Stimulated activated naive B cell treated with anti-CD40 and anti-IgM and Interleukin-4, amounts not matched to agents 10 μg/mL and 1 μg/mL and 100 μg/mL, for 72 hours (primary cell): ENCODE measurements at regions not wholly inside any gene's neighbourhood (a gene's known extent, or its start where the extent isn't known, plus 50 kb on each side); places are given as distances from the start of the nearest gene placed in this dataset.
"Not testable (repeated sequence)": the region's sequence is repeated elsewhere in the genome, so short reads cannot be mapped to it uniquely, and the experiment has no call there.

Experiments used
- ATAC-seq, 2 donors: fragments of 150-1000 bp; cut with Tn5 transposase; replicated peaks; 2 replicates each; pipeline ENCODE4 v1.10.0; 2021; ENCODE audit warnings: moderate library complexity in 1 of 2
- DNase-seq: peaks from one replicate; pipeline ENCODE4 v3.0.0; 2021
- H3K27ac Mint-ChIP-seq: one replicate; pipeline ENCODE4 v1.8.0; 2022; ENCODE audit warnings: mild to moderate bottlenecking, mixed read lengths
- H3K27me3 Mint-ChIP-seq, 2 donors: one replicate each; pipeline ENCODE4 v1.8.0; 2022; ENCODE audit warnings: mixed read lengths in 2 of 2
- H3K36me3 Mint-ChIP-seq, 2 donors: one replicate each; pipeline ENCODE4 v1.8.0; 2022; ENCODE audit warnings: mixed read lengths in 2 of 2, mild to moderate bottlenecking in 1 of 2
- H3K4me1 Mint-ChIP-seq, 2 donors: one replicate each; pipeline ENCODE4 v1.8.0; 2022; ENCODE audit warnings: mixed read lengths in 2 of 2, mild to moderate bottlenecking in 1 of 2
- H3K4me3 Mint-ChIP-seq, 2 donors: one replicate each; pipeline ENCODE4 v1.8.0; 2022; ENCODE audit warnings: mild to moderate bottlenecking in 2 of 2, mixed read lengths in 2 of 2, moderate library complexity in 1 of 2
- H3K9me3 Mint-ChIP-seq, 2 donors: one replicate each; pipeline ENCODE4 v1.8.0; 2022; ENCODE audit warnings: mixed read lengths in 2 of 2, mild to moderate bottlenecking in 1 of 2

- Mint-ChIP-seq H3K4me1 (no peaks in the 10 kb centered on the region), H3K27me3 (no peaks in the 10 kb centered on the region), H3K36me3 (no peaks in the 10 kb centered on the region), H3K4me3 (no peak overlapping the region), H3K27ac (no peak overlapping the region), H3K9me3 (no peaks in the 10 kb centered on the region)
- ATAC-seq (no peak), DNase-seq (no peak)
These were observed 1325.4 kb downstream of the PLA2G4A start for GRCh38 chr1:188154196-188154595.

GRCh38 chr1:188154761-188155160, 1326.0 kb downstream of the PLA2G4A start:
- no peaks in the 10 kb centered on the region for H3K27me3 Mint-ChIP-seq
- H3K4me3 Mint-ChIP-seq: no peak overlapping the region
- no peak for ATAC-seq
- no peak overlapping the region for H3K27ac Mint-ChIP-seq
- H3K36me3 Mint-ChIP-seq: no peaks in the 10 kb centered on the region
- DNase-seq: no peak
- H3K4me1 Mint-ChIP-seq: no peaks in the 10 kb centered on the region
- H3K9me3 Mint-ChIP-seq: no peaks in the 10 kb centered on the region

DNA sequence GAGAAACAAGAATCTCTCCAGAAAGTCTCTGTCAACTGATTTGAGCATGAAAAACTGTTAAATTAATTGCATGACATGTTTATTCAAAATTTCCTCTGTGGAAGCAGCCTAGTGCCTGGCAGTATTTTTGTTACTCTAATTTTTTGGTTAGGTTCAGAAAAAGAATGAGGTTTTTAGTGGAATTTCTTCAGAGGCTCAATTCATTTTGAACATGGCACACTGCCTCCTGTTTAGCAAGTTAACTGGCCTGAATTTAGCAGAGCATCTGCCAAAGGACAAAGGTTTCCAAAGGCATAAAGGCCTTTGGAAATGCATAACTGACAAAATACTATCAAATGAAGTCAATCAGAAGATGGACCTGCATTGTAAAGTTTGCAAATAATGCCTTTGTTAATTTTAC, 1326.5 kb downstream of the PLA2G4A start:
- ATAC-seq (no peak), DNase-seq (no peak)
- H3K9me3 Mint-ChIP-seq: no peaks in the 10 kb centered on the region
- H3K27ac Mint-ChIP-seq: no peak overlapping the region
- no peaks in the 10 kb centered on the region for H3K4me1 Mint-ChIP-seq
- no peaks in the 10 kb centered on the region for H3K27me3 Mint-ChIP-seq
- no peaks in the 10 kb centered on the region for H3K36me3 Mint-ChIP-seq
- no peak overlapping the region for H3K4me3 Mint-ChIP-seq

DNA sequence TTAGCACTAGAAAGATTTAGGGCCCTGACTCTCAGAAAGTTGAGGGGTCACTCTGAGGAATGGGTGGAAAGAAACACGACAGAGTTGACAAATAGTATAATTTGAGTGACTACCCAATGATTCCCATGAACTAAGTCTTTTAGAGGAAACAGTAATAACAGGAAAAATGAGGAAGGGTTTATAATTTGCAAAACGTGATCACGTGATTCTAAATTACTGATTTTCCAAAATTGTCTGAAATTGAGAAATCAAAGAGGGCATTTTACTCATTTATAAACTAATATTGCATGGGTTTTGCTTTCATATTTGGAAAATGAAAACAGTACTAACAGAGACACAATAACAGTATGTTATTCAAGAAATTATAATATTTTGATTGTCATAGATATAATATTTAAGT, 1335.7 kb downstream of the PLA2G4A start:
- no peak for DNase-seq
- Mint-ChIP-seq H3K27ac (no peak overlapping the region), H3K4me1 (no peaks in the 10 kb centered on the region), H3K9me3 (peaks cover 0 to 2% of the 10 kb centered on the region in 2 donors), H3K27me3 (no peaks in the 10 kb centered on the region), H3K4me3 (no peak overlapping the region), H3K36me3 (no peaks in the 10 kb centered on the region)
- ATAC-seq: no peak

DNA sequence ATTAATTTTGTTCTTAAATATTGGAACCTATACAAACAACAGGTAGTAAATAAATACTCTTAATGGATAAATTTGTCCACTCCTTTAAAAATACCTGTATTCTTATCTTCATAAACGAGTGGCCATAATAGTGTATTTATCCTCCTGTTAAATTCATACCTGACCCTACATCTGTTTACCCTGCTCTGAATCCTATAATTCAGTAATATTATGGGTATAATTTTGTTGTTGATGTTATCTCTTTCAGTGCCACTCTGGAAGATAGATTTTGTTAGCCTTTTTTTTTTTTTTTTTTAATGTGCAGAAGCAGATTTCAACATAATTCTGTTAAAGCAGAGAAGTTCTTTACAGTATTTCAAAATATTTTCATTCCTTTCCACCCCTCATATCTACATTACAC, 1337.9 kb downstream of the PLA2G4A start:
- H3K4me1 Mint-ChIP-seq: no peaks in the 10 kb centered on the region
- no peaks in the 10 kb centered on the region for H3K27me3 Mint-ChIP-seq
- H3K27ac Mint-ChIP-seq: no peak overlapping the region
- DNase-seq: no peak
- H3K36me3 Mint-ChIP-seq: no peaks in the 10 kb centered on the region
- H3K9me3 Mint-ChIP-seq: peaks cover 0 to 2% of the 10 kb centered on the region in 2 donors
- no peak for ATAC-seq
- H3K4me3 Mint-ChIP-seq: no peak overlapping the region

- Mint-ChIP-seq H3K27me3 (no peaks in the 10 kb centered on the region), H3K36me3 (no peaks in the 10 kb centered on the region), H3K9me3 (peaks cover 0 to 2% of the 10 kb centered on the region in 2 donors), H3K4me3 (no peak overlapping the region), H3K27ac (no peak overlapping the region), H3K4me1 (no peaks in the 10 kb centered on the region)
- DNase-seq (no peak), ATAC-seq (no peak)
These were observed 1341.2 kb downstream of the PLA2G4A start for GRCh38 chr1:188169971-188170370.

DNA sequence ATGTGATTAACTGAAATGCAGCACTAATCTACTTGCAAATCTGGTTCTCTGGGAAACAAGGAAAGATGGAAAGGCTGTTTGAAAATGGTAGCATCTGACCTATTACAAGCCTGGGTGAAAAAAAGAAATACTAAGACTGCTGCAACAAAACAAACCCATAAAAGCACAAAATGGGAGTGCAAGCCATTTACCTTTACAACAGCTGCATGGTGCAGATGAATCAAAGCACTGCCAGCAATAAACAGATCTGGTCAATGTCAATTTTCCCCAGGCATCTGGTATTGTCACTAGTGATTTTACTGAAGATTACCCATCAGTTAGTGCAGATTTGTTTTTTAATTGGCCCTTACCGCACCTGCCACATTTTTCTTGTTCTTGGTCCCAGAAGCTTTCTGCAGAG, 1341.7 kb downstream of the PLA2G4A start:
- Mint-ChIP-seq H3K27me3 (no peaks in the 10 kb centered on the region), H3K36me3 (no peaks in the 10 kb centered on the region), H3K4me1 (no peaks in the 10 kb centered on the region), H3K4me3 (no peak overlapping the region), H3K27ac (no peak overlapping the region), H3K9me3 (peaks cover 0 to 2% of the 10 kb centered on the region in 2 donors)
- ATAC-seq: no peak
- DNase-seq: no peak

DNA sequence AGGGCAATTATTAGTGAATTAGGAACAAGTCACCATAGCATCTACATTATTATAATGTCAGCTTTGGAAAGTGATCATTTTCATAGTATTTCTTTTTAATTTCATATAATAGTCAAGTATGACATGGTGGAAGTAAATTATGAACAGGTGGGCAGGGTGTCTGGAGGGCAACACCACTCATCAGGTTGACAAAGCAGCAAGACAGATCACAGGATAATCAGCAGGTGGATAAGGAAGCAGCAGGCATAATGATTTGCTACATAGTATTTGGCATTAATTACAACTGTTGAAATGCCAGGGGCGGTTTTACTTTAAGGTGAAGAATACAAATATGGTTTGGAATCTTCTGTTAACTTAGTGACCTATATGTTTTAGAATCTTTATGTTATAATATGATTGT, 1342.2 kb downstream of the PLA2G4A start:
- ATAC-seq (no peak), DNase-seq (no peak)
- Mint-ChIP-seq H3K27me3 (no peaks in the 10 kb centered on the region), H3K27ac (no peak overlapping the region), H3K4me1 (no peaks in the 10 kb centered on the region), H3K9me3 (peaks cover 0 to 2% of the 10 kb centered on the region in 2 donors), H3K36me3 (no peaks in the 10 kb centered on the region), H3K4me3 (no peak overlapping the region)

GRCh38 chr1:188182063-188182462, 1353.3 kb downstream of the PLA2G4A start:
- H3K36me3 Mint-ChIP-seq, H3K4me1 Mint-ChIP-seq, H3K27me3 Mint-ChIP-seq, DNase-seq, H3K27ac Mint-ChIP-seq, ATAC-seq, H3K4me3 Mint-ChIP-seq: not testable (repeated sequence)
- H3K9me3 Mint-ChIP-seq: peaks cover 3 to 10% of the 10 kb centered on the region in 2 donors

GRCh38 chr1:188188317-188188716, 1359.6 kb downstream of the PLA2G4A start:
- Mint-ChIP-seq H3K4me1 (no peaks in the 10 kb centered on the region), H3K27me3 (no peaks in the 10 kb centered on the region), H3K4me3 (no peak overlapping the region), H3K9me3 (peaks cover 0 to 7% of the 10 kb centered on the region in 2 donors), H3K27ac (no peak overlapping the region), H3K36me3 (no peaks in the 10 kb centered on the region)
- ATAC-seq: no peak
- no peak for DNase-seq

DNA sequence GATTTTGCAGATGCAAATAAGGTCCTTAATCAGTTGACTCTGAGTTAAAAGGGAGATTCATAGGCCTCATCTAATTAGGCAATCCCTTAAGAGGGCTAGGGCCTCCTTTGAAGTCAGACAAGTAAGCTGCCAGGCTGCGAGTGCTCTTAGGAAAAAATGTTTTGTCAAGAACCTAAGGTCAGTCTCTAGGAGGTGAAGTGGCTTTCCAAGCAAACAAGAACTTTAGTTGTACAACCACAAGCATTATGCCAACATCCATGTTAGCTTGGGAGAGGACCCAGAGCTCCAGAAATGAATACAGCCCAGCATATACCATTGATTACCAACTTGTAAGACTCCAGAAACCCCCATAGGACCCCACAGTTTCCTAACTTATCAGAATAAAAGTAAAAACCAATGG, 1366.2 kb downstream of the PLA2G4A start:
- Mint-ChIP-seq H3K4me3 (no peak overlapping the region), H3K36me3 (no peaks in the 10 kb centered on the region), H3K27ac (no peak overlapping the region), H3K9me3 (peaks cover 0 to 3% of the 10 kb centered on the region in 2 donors), H3K27me3 (no peaks in the 10 kb centered on the region), H3K4me1 (no peaks in the 10 kb centered on the region)
- DNase-seq: no peak
- no peak for ATAC-seq

DNA sequence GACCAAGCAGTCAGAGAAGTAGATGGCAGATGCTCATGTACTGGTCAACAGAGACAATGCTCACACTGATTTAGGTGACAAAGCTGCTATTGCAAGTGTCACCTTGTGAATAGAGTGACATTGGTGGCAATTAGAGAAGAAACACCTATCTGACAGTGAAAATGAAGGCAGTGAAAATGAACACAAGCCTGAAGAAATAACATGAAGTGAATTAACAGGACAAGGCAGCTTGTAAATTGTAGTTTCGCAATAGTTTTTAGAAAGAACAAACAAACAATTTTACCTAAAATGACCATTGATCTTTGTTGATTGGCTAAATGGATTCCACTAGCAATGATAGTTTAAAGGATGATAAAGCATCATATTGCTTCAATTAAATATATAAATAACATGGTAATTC, 1389.5 kb downstream of the PLA2G4A start:
- no peak for DNase-seq
- Mint-ChIP-seq H3K4me1 (no peaks in the 10 kb centered on the region), H3K27me3 (no peaks in the 10 kb centered on the region), H3K9me3 (peaks cover 0 to 4% of the 10 kb centered on the region in 2 donors), H3K4me3 (no peak overlapping the region), H3K27ac (no peak overlapping the region), H3K36me3 (no peaks in the 10 kb centered on the region)
- no peak for ATAC-seq

- Mint-ChIP-seq H3K4me1 (no peaks in the 10 kb centered on the region), H3K27ac (no peak overlapping the region), H3K4me3 (no peak overlapping the region), H3K9me3 (no peaks in the 10 kb centered on the region), H3K27me3 (no peaks in the 10 kb centered on the region), H3K36me3 (no peaks in the 10 kb centered on the region)
- DNase-seq: no peak
- ATAC-seq: no peak
These were observed 1391.3 kb downstream of the PLA2G4A start for GRCh38 chr1:188220051-188220450.

GRCh38 chr1:188224263-188224662, 1395.5 kb downstream of the PLA2G4A start:
- Mint-ChIP-seq H3K27ac (no peak overlapping the region), H3K27me3 (no peaks in the 10 kb centered on the region), H3K36me3 (no peaks in the 10 kb centered on the region), H3K9me3 (peaks cover 5 to 13% of the 10 kb centered on the region in 2 donors), H3K4me3 (no peak overlapping the region), H3K4me1 (no peaks in the 10 kb centered on the region)
- ATAC-seq: no peak
- no peak for DNase-seq

DNA sequence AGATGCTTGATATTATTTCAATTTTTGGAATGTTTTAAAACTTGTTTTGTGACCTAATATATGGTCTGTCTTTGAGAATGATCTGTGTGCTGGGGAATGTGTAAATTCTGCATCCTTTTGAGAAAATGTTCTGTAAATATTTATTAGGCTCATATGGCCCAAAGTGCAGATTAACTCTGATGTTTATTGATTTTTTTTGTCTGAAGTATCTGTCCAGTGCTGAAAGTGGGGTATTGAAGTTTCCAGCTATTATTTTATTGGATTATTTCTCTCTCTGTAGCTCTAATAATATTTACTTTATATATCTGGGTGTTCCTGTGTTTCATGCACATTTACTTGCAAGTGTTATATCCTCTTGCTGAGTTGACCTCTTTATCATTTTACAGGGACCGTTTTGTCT, 1397.2 kb downstream of the PLA2G4A start:
- H3K4me3 Mint-ChIP-seq: no peak overlapping the region
- H3K4me1 Mint-ChIP-seq: no peaks in the 10 kb centered on the region
- H3K27me3 Mint-ChIP-seq: no peaks in the 10 kb centered on the region
- DNase-seq: no peak
- H3K27ac Mint-ChIP-seq: no peak overlapping the region
- no peaks in the 10 kb centered on the region for H3K36me3 Mint-ChIP-seq
- ATAC-seq: no peak
- peaks cover 5 to 13% of the 10 kb centered on the region in 2 donors for H3K9me3 Mint-ChIP-seq

DNA sequence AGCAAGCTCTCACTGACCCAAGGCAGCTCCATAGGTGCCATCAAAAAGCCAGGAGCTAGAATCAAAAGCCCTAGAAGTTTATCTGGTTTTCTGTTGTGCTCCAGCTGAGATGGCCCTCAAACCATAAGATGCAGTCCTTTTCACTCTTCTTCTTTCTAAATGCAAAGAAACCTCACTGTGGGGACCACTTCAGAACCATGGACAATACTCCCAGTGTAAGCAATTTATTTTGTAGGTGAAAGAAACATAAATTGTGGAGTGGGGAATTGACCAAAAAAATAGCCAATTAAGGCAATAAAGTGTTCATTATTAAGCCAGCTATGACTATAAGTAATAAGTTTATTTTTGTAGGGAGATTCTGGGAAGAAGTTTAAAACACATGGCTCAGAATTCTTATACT, 1399.9 kb downstream of the PLA2G4A start:
- no peaks in the 10 kb centered on the region for H3K4me1 Mint-ChIP-seq
- ATAC-seq (no peak), DNase-seq (no peak)
- peaks cover 5 to 13% of the 10 kb centered on the region in 2 donors for H3K9me3 Mint-ChIP-seq
- no peaks in the 10 kb centered on the region for H3K36me3 Mint-ChIP-seq
- H3K4me3 Mint-ChIP-seq: no peak overlapping the region
- no peak overlapping the region for H3K27ac Mint-ChIP-seq
- no peaks in the 10 kb centered on the region for H3K27me3 Mint-ChIP-seq
